SKM-1 treated with dmso at 0.1 percent for 144 hours (cell line): ENCODE measurements at regions not wholly inside any gene's neighbourhood (a gene's known extent, or its start where the extent isn't known, plus 50 kb on each side); places are given as distances from the start of the nearest gene placed in this dataset.
"Not testable (repeated sequence)": the region's sequence is repeated elsewhere in the genome, so short reads cannot be mapped to it uniquely, and the experiment has no call there.

Experiments
- DNase-seq: peaks from one replicate; lab custom pipeline; 2025; ENCODE audit not compliant: unreplicated experiment; lab: John Stamatoyannopoulos, UW

- DNase-seq = no peak
Observed at GRCh38 chr2:2455151-2455550, 124.1 kb upstream of the MYT1L start.

DNA sequence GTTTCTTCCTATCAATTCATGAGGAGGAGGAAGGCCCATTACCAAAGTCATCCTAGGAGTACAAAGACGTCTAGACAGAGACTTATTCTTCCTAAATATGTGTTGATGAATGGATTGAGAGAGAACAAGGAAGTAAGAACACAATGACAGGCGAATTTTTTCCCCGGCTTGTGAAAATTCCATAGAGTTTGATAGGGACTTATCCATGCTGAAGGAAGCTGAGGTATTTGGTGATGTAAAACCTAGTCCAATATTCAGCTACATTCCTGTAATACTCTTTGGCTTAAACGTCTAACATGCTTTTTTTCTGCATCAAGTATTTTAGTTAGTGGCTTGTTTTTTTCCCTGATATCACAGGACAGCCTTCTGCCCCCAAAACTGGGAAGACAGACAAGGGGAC lies 121.9 kb upstream of the MYT1L start:
- no peak for DNase-seq

- DNase-seq = not testable (repeated sequence)
Observed at GRCh38 chr2:2451275-2451674, 120.2 kb upstream of the MYT1L start.

DNA sequence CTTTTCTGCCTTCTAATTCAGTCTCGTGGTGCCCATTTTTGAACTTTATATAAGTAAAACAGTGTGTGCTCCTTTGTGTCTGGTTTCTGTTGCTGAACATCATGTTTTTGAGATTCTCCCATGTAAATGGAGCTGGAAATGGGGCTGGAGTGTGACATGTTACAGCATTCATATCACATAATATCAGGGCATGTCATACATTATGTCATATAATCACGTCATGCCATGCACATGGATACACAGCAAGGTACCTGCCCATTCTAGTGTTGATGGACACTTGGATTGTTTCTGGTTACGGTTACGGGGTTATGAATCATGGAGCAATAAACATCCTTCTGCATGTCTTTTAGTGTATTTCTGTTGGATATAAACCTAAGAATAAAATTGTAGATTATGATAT lies 117.1 kb upstream of the MYT1L start:
- DNase-seq = no peak

DNA sequence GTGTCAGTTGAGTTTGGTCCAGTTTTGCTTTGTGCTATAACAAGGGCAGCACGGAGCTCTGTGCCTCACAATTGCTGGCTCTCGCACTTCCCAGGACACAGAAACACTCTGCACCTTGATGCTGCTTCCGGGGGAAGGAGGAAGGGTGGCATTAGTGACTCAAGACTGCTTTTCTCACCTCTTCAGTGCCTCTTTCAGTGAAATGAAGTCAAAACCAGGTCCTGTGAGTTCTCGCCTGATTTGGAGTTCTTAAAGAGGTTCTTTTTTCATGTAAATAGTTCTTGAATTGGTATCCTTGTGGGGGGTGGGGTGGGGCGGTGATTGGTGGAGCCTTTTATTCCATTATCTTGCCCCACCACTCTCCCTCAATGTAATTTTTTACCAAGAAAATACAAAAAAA lies 91.5 kb upstream of the MYT1L start:
- no peak for DNase-seq

GRCh38 chr2:2413525-2413924 lies 82.5 kb upstream of the MYT1L start:
- no peak for DNase-seq

DNA sequence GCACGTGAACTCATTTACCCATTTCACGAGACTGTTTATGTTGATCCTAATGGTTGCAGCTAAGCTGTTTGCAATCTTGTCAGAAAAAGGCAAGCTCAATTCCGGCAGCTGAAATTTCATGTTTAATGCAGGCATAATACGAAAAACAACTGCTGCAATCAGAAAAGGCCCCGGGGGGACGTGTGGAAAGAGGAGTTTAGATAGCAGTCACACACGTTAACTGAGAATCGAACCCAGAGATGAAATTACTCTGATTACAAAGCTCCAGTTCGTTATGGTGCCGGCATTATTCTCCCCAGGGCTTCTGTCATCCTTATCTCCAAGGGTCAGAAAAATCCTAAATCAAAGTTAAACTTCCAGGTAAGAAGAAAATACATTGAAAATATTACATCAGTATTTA lies 79.9 kb upstream of the MYT1L start:
- DNase-seq = no peak

DNA sequence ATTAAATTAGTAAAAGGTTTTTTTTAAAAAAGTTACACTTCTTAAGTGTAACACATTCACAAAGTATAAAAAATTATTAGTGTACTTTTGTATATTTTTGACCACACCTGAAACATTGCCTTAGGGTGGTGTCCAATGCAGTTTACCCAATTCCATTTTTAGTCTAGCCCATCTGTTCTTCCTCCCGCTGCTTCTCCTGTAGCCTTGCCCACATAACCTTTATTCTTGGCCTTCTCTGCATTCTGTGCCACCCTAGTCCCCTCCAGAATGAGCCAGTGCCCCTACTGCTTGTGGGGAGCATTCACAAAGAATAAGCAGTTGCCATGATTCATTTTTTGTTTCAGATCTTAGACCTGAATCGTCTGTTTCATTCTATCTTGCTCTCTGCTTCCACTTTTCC lies 78.4 kb upstream of the MYT1L start:
- no peak for DNase-seq

GRCh38 chr2:2405780-2406179 lies 74.7 kb upstream of the MYT1L start:
- no peak for DNase-seq

DNA sequence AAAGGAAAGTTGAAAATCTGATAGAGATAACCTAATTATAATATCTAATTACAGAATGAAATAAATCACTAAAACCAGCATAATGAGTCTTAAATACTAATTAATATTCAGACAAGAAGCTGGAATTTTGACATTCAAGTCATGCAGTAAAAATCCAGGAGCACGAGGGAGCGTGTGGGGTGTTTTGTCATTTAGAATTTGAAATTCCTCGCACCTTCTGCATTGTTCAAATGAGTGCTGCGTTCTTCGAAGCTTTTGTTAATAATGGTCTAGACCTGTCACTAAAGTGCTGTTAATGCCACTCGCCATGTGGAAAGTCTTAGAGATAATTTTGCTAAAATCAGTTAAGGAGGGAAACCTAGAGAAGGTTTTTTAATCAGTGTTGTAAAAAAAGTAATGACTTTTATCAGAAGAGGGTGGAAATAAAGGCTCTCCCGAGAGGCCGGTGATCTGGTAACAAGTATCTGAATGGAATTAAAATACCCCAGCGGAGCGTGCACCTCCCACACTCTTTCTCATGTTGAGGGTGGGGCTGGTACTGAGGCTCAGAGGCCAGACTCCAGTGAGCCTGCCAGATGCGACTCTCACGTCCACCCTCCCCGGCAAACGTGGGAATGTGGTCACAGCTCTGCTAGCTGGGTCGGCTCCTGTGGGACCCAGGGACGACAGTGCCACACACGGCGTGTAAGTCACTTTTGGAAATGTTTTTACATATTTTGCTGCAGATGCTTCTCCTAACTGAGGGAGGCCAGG lies 69.4 kb upstream of the MYT1L start:
- no peak for DNase-seq

GRCh38 chr2:2399396-2399795 lies 68.3 kb upstream of the MYT1L start:
- no peak for DNase-seq

- DNase-seq = no peak
Observed at GRCh38 chr2:2392332-2392731, 61.3 kb upstream of the MYT1L start.

- DNase-seq = no peak
Observed at GRCh38 chr2:2389215-2389614, 58.1 kb upstream of the MYT1L start.
